CD4-positive, CD25-positive, alpha-beta regulatory T cell (primary cell): ENCODE measurements at regions not wholly inside any gene's neighbourhood (a gene's known extent, or its start where the extent isn't known, plus 50 kb on each side); places are given as distances from the start of the nearest gene placed in this dataset.

Experiments
- ATAC-seq, 2 donors: fragments of 150-1000 bp; cut with Tn5 transposase; one replicate each; pipeline ENCODE4 v1.10.0; 2021; ENCODE audit warnings: low read depth in 2 of 2, moderate number of reproducible peaks in 2 of 2, moderate library complexity in 1 of 2
- DNase-seq, 3 donors: peaks; one replicate each; pipeline versions ENCODE4 v3.0.0 to v3.0.0-alpha.2; 2012 to 2022; ENCODE audit warnings: mixed read lengths in 1 of 3
- H3K27ac ChIP-seq: one replicate; pipeline ENCODE4 v1.7.0; 2013; ENCODE audit warnings: mild to moderate bottlenecking, low read length; ENCODE audit not compliant: insufficient read depth, poor library complexity, severe bottlenecking
- H3K27me3 ChIP-seq: one replicate; pipeline ENCODE4 v1.7.0; 2013; ENCODE audit warnings: low read length; ENCODE audit not compliant: control insufficient read depth, insufficient read depth
- H3K36me3 ChIP-seq: one replicate; pipeline ENCODE4 v1.7.0; 2013; ENCODE audit warnings: mild to moderate bottlenecking, low read length, moderate library complexity; ENCODE audit not compliant: control insufficient read depth, insufficient read depth
- H3K4me1 ChIP-seq: 2 replicates; pipeline ENCODE4 v1.7.0; 2013; ENCODE audit warnings: mild to moderate bottlenecking, low read length; ENCODE audit not compliant: insufficient read depth, control insufficient read depth, poor library complexity, severe bottlenecking
- H3K4me3 ChIP-seq: one replicate; pipeline ENCODE4 v1.7.0; 2013; ENCODE audit warnings: low read depth, mild to moderate bottlenecking, low read length, moderate library complexity
- H3K9me3 ChIP-seq, 2 experiments: 1 replicate in 1 of 2; 2 replicates in 1 of 2; pipeline ENCODE4 v1.7.0; 2013; ENCODE audit warnings: low read length in 2 of 2, mild to moderate bottlenecking in 1 of 2, moderate library complexity in 1 of 2; ENCODE audit not compliant: control insufficient read depth in 2 of 2
- H3K27ac Mint-ChIP-seq, 3 donors: one replicate each; pipeline ENCODE4 v1.8.0; 2020 to 2022; ENCODE audit warnings: mild to moderate bottlenecking in 3 of 3, mixed read lengths in 3 of 3, moderate library complexity in 2 of 3
- H3K27me3 Mint-ChIP-seq: one replicate; pipeline ENCODE4 v1.8.0; 2022; ENCODE audit warnings: mild to moderate bottlenecking, mixed read lengths
- H3K36me3 Mint-ChIP-seq: one replicate; pipeline ENCODE4 v1.8.0; 2020; ENCODE audit warnings: mixed read lengths
- H3K4me1 Mint-ChIP-seq, 4 donors: one replicate each; pipeline ENCODE4 v1.8.0; 2020 to 2022; ENCODE audit warnings: mixed read lengths in 4 of 4, mild to moderate bottlenecking in 1 of 4
- H3K4me3 Mint-ChIP-seq, 4 donors: one replicate each; pipeline ENCODE4 v1.8.0; 2020 to 2022; ENCODE audit warnings: mild to moderate bottlenecking in 4 of 4, mixed read lengths in 4 of 4, moderate library complexity in 3 of 4
- H3K9me3 Mint-ChIP-seq, 7 donors: one replicate each; pipeline ENCODE4 v1.8.0; 2020 to 2022; ENCODE audit warnings: mixed read lengths in 7 of 7, mild to moderate bottlenecking in 3 of 7, moderate library complexity in 2 of 7

- Histone ChIP-seq H3K27ac (no peak overlapping the region), H3K9me3 (no peaks in the 10 kb centered on the region), H3K4me1 (no peaks in the 10 kb centered on the region), H3K36me3 (no peaks in the 10 kb centered on the region), H3K27me3 (no peaks in the 10 kb centered on the region), H3K4me3 (no peak overlapping the region)
- no peaks in the 10 kb centered on the region for H3K4me1 Mint-ChIP-seq
- DNase-seq (no peak), ATAC-seq (no peak)
- H3K36me3 Mint-ChIP-seq, result no peaks in the 10 kb centered on the region
- no peaks in the 10 kb centered on the region for H3K27me3 Mint-ChIP-seq
- H3K4me3 Mint-ChIP-seq, result no peak overlapping the region
- H3K27ac Mint-ChIP-seq, result no peak overlapping the region
- peaks cover 2 to 19% (median 12%) of the 10 kb centered on the region in 7 donors for H3K9me3 Mint-ChIP-seq
Observed at GRCh38 chr7:119483364-119483763, 789.6 kb upstream of the KCND2 start.

GRCh38 chr7:119514326-119514725 lies 758.6 kb upstream of the KCND2 start:
- ATAC-seq, result no peak

GRCh38 chr7:119515214-119515613 lies 757.8 kb upstream of the KCND2 start:
- Mint-ChIP-seq H3K27me3 (no peaks in the 10 kb centered on the region), H3K27ac (no peak overlapping the region)
- ATAC-seq, result no peak

More at GRCh38 chr7:119514326-119514725, 758.6 kb upstream of the KCND2 start:
- Histone ChIP-seq H3K27me3 (no peaks in the 10 kb centered on the region), H3K36me3 (no peaks in the 10 kb centered on the region), H3K27ac (no peak overlapping the region), H3K9me3 (peaks cover 0 to 5% of the 10 kb centered on the region in 2 experiments), H3K4me1 (no peaks in the 10 kb centered on the region), H3K4me3 (no peak overlapping the region)
- H3K9me3 Mint-ChIP-seq, result peaks cover 2 to 30% (median 14%) of the 10 kb centered on the region in 7 donors
- no peak overlapping the region for H3K4me3 Mint-ChIP-seq
- no peak for DNase-seq
- H3K27me3 Mint-ChIP-seq, result no peaks in the 10 kb centered on the region
- no peaks in the 10 kb centered on the region for H3K4me1 Mint-ChIP-seq
- no peak overlapping the region for H3K27ac Mint-ChIP-seq
- H3K36me3 Mint-ChIP-seq, result no peaks in the 10 kb centered on the region

GRCh38 chr7:119515962-119516361 lies 757.0 kb upstream of the KCND2 start:
- Mint-ChIP-seq H3K4me3 (no peak overlapping the region), H3K4me1 (no peaks in the 10 kb centered on the region), H3K27me3 (no peaks in the 10 kb centered on the region), H3K27ac (no peak overlapping the region), H3K36me3 (no peaks in the 10 kb centered on the region), H3K9me3 (peaks cover 3 to 24% (median 13%) of the 10 kb centered on the region in 7 donors)
- ATAC-seq (no peak), DNase-seq (no peak)
- Histone ChIP-seq H3K27ac (no peak overlapping the region), H3K9me3 (peaks cover 0 to 4% of the 10 kb centered on the region in 2 experiments), H3K4me1 (no peaks in the 10 kb centered on the region), H3K27me3 (no peaks in the 10 kb centered on the region), H3K36me3 (no peaks in the 10 kb centered on the region), H3K4me3 (no peak overlapping the region)

More at GRCh38 chr7:119515214-119515613, 757.8 kb upstream of the KCND2 start:
- Mint-ChIP-seq H3K36me3 (no peaks in the 10 kb centered on the region), H3K4me1 (no peaks in the 10 kb centered on the region), H3K9me3 (peaks cover 3 to 27% (median 13%) of the 10 kb centered on the region in 7 donors), H3K4me3 (no peak overlapping the region)
- no peak overlapping the region for H3K27ac ChIP-seq
- DNase-seq, result no peak
- H3K9me3 ChIP-seq, result peaks cover 0 to 5% of the 10 kb centered on the region in 2 experiments
- no peak overlapping the region for H3K4me3 ChIP-seq
- no peaks in the 10 kb centered on the region for H3K4me1 ChIP-seq
- no peaks in the 10 kb centered on the region for H3K36me3 ChIP-seq
- no peaks in the 10 kb centered on the region for H3K27me3 ChIP-seq

GRCh38 chr7:119522263-119522662 lies 750.7 kb upstream of the KCND2 start:
- Mint-ChIP-seq H3K4me1 (no peaks in the 10 kb centered on the region), H3K27me3 (no peaks in the 10 kb centered on the region), H3K36me3 (no peaks in the 10 kb centered on the region), H3K27ac (no peak overlapping the region), H3K9me3 (peaks cover 2 to 24% (median 7%) of the 10 kb centered on the region in 7 donors), H3K4me3 (no peak overlapping the region)
- ATAC-seq, result no peak
- no peak overlapping the region for H3K4me3 ChIP-seq
- no peak for DNase-seq
- H3K27ac ChIP-seq, result no peak overlapping the region
- H3K9me3 ChIP-seq, result peaks cover 0 to 11% of the 10 kb centered on the region in 2 experiments
- H3K4me1 ChIP-seq, result no peaks in the 10 kb centered on the region
- H3K36me3 ChIP-seq, result no peaks in the 10 kb centered on the region
- H3K27me3 ChIP-seq, result no peaks in the 10 kb centered on the region

GRCh38 chr7:119522698-119523097 lies 750.3 kb upstream of the KCND2 start:
- Mint-ChIP-seq H3K27ac (no peak overlapping the region), H3K9me3 (peaks cover 0 to 24% (median 6%) of the 10 kb centered on the region in 7 donors), H3K4me1 (no peaks in the 10 kb centered on the region), H3K4me3 (no peak overlapping the region), H3K36me3 (no peaks in the 10 kb centered on the region), H3K27me3 (no peaks in the 10 kb centered on the region)
- H3K36me3 ChIP-seq, result no peaks in the 10 kb centered on the region
- H3K9me3 ChIP-seq, result peaks cover 0 to 11% of the 10 kb centered on the region in 2 experiments
- no peak overlapping the region for H3K4me3 ChIP-seq
- H3K27ac ChIP-seq, result no peak overlapping the region
- no peaks in the 10 kb centered on the region for H3K27me3 ChIP-seq
- ATAC-seq, result no peak
- no peak for DNase-seq
- H3K4me1 ChIP-seq, result no peaks in the 10 kb centered on the region

DNA sequence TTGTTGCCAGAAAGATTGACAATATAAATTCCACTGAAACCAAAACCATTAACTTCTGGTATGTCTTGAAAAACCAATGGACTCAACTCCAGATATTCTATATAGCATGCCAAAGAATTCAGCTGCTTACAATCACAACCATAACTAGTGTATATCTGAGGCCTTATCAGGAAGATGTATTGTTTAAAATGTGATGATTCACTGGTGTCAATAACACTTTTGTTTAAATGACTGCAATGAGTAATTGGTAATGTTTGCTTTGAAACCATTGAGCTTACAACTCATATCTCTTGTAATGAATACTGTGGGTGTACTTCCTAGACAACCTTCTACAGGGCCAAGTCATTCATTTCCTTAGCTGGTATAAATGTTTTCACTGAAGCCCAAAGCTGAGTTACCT lies 727.9 kb upstream of the KCND2 start:
- Mint-ChIP-seq H3K27me3 (no peaks in the 10 kb centered on the region), H3K36me3 (no peaks in the 10 kb centered on the region), H3K9me3 (peaks cover 0 to 8% (median 4%) of the 10 kb centered on the region in 7 donors), H3K4me1 (no peaks in the 10 kb centered on the region), H3K4me3 (no peak overlapping the region), H3K27ac (no peak overlapping the region)
- H3K9me3 ChIP-seq, result peaks cover 0 to 5% of the 10 kb centered on the region in 2 experiments
- no peaks in the 10 kb centered on the region for H3K4me1 ChIP-seq
- DNase-seq, result no peak
- H3K27ac ChIP-seq, result no peak overlapping the region
- no peak for ATAC-seq
- no peaks in the 10 kb centered on the region for H3K36me3 ChIP-seq
- H3K27me3 ChIP-seq, result no peaks in the 10 kb centered on the region
- H3K4me3 ChIP-seq, result no peak overlapping the region

DNA sequence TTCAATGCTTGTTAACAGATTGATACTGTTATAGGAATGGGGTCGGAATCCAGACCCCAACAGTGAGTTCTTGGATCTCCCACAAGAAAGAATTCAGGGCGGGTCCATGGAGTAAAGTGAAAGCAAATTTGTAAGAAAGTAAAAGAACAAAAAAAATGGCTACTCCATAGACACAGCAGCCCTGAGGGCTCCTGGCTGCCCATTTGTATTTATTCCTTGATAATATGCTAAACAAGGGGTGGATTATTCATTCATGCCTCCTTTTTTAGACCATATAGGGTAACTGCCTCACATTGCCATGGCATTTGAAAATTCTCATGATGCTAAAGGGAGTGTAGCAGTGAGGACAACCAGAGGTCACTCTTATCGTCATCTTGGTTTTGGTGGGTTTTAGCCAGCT lies 717.2 kb upstream of the KCND2 start:
- Histone ChIP-seq H3K9me3 (no peaks in the 10 kb centered on the region), H3K4me3 (no peak overlapping the region), H3K27me3 (no peaks in the 10 kb centered on the region), H3K27ac (no peak overlapping the region), H3K36me3 (no peaks in the 10 kb centered on the region), H3K4me1 (no peaks in the 10 kb centered on the region)
- Mint-ChIP-seq H3K4me1 (no peaks in the 10 kb centered on the region), H3K9me3 (peaks cover 0 to 27% (median 4%) of the 10 kb centered on the region in 7 donors), H3K27ac (no peak overlapping the region), H3K4me3 (no peak overlapping the region), H3K36me3 (no peaks in the 10 kb centered on the region), H3K27me3 (no peaks in the 10 kb centered on the region)
- no peak for ATAC-seq
- DNase-seq, result no peak
